Endothelial cell of umbilical vein (primary cell): ENCODE measurements at regions not wholly inside any gene's neighbourhood (a gene's known extent, or its start where the extent isn't known, plus 50 kb on each side); places are given as distances from the start of the nearest gene placed in this dataset.

ENCODE experiments used
- BruUV-seq: library from RNA; stranded (reverse); fragments of 400-500 nt; replicated peaks from 2 replicates; lab custom pipeline; 2021; lab: Mats Ljungman, UMichigan
- CTCF ChIA-PET: fragments of 300-600, 350-600 bp; sonication (Branson Sonifier 250); formaldehyde crosslinking; loops from one replicate; lab custom pipeline; 2021; ENCODE audit warnings: antibody characterized with exemption, inconsistent platforms; lab: Charles Lee
- POLR2A ChIA-PET: fragments of 300-600, 350-600 bp; sonication (Branson Sonifier 250); formaldehyde crosslinking; loops from one replicate; lab custom pipeline; 2021; ENCODE audit warnings: antibody characterized with exemption, inconsistent platforms; lab: Charles Lee
- DNase-seq: peaks from one replicate; pipeline ENCODE4 v3.0.0-alpha.2; 2011; ENCODE audit warnings: low read depth, low spot score
- FAIRE-seq: peaks from 2 replicates; lab custom pipeline; 2011; peaks lifted over from hg19 to GRCh38; lab: Jason Lieb, UNC
- H2AFZ ChIP-seq: 2 replicates; pipeline ENCODE4 v1.6.0; 2012; ENCODE audit warnings: low read depth, low read length, control low read depth, inconsistent platforms
- H3K27ac ChIP-seq: 2 replicates; pipeline ENCODE4 v1.5.1; 2011; ENCODE audit warnings: low read depth, mild to moderate bottlenecking, control low read depth, low read length, moderate library complexity; ENCODE audit not compliant: insufficient read depth
- H3K27me3 ChIP-seq, 2 experiments: 2 replicates each; pipeline versions ENCODE4 v1.6.0 to v1.6.1; 2011; ENCODE audit warnings: low read length in 2 of 2, mixed read lengths in 1 of 2; ENCODE audit not compliant: control insufficient read depth in 2 of 2, insufficient read depth in 2 of 2
- H3K36me3 ChIP-seq, 2 experiments: 2 replicates in 1 of 2; 3 replicates in 1 of 2; pipeline ENCODE4 v1.5.1; 2011; ENCODE audit warnings: low read length in 2 of 2, mild to moderate bottlenecking in 1 of 2, moderate library complexity in 1 of 2; ENCODE audit not compliant: control insufficient read depth in 2 of 2, insufficient read depth in 2 of 2; ENCODE audit errors: extremely low read depth in 1 of 2
- H3K4me1 ChIP-seq: 3 replicates; pipeline ENCODE4 v1.5.1; 2011; ENCODE audit warnings: mild to moderate bottlenecking, low read length; ENCODE audit not compliant: control insufficient read depth, insufficient read depth; ENCODE audit errors: extremely low read depth
- H3K4me2 ChIP-seq: 2 replicates; pipeline ENCODE4 v1.6.1; 2011; ENCODE audit warnings: low read length, control low read depth, mixed read lengths; ENCODE audit not compliant: insufficient read depth
- H3K4me3 ChIP-seq, 3 experiments: fragments of 200-600 bp in 1 of 3; sonication (generic), shearing (Covaris generic) in 1 of 3; replicated peaks in 1 of 3; 2 replicates each; pipeline ENCODE4 v1.5.1; 2011 to 2016; ENCODE audit warnings: control low read depth in 3 of 3, low read length in 3 of 3, mild to moderate bottlenecking in 2 of 3, inconsistent platforms in 1 of 3, low read depth in 1 of 3, moderate library complexity in 1 of 3; ENCODE audit not compliant: insufficient read depth in 1 of 3
- H3K79me2 ChIP-seq: 2 replicates; pipeline ENCODE4 v1.6.0; 2012; ENCODE audit warnings: low read length, inconsistent platforms; ENCODE audit not compliant: control insufficient read depth, insufficient read depth
- H3K9ac ChIP-seq: replicated peaks from 2 replicates; pipeline ENCODE3; 2011; ENCODE audit warnings: low read length, control low read depth; ENCODE audit not compliant: insufficient read depth; ENCODE audit errors: extremely low read depth
- H3K9me1 ChIP-seq: replicated peaks from 3 replicates; pipeline ENCODE4 v1.6.0; 2011; ENCODE audit warnings: mild to moderate bottlenecking, low read length; ENCODE audit not compliant: control insufficient read depth, insufficient read depth; ENCODE audit errors: extremely low read depth
- H3K9me3 ChIP-seq: replicated peaks from 2 replicates; pipeline ENCODE4 v1.5.1; 2012; ENCODE audit warnings: low read length, inconsistent platforms; ENCODE audit not compliant: control insufficient read depth, insufficient read depth
- H4K20me1 ChIP-seq: replicated peaks from 2 replicates; pipeline ENCODE3; 2011; ENCODE audit warnings: mild to moderate bottlenecking, low read length; ENCODE audit not compliant: control insufficient read depth, insufficient read depth; ENCODE audit errors: extremely low read depth
- EZH2 ChIP-seq: IDR thresholded peaks from 2 replicates; pipeline ENCODE4 v1.6.1; 2012; ENCODE audit warnings: borderline replicate concordance, low read depth, mild to moderate bottlenecking, moderate library complexity, low read length, inconsistent platforms; ENCODE audit not compliant: severe bottlenecking
- FOS ChIP-seq: IDR thresholded peaks from 2 replicates; pipeline ENCODE4 v1.6.1; 2011; ENCODE audit warnings: mild to moderate bottlenecking, low read length, moderate library complexity, borderline replicate concordance; ENCODE audit not compliant: insufficient read depth
- GATA2 ChIP-seq: IDR thresholded peaks from 2 replicates; pipeline ENCODE4 v1.7.0; 2011; ENCODE audit warnings: low read depth, mild to moderate bottlenecking, moderate library complexity, mixed read lengths, low read length; ENCODE audit not compliant: insufficient read length, insufficient read depth
- JUN ChIP-seq: IDR thresholded peaks from 2 replicates; pipeline ENCODE4 v1.6.1; 2011; ENCODE audit warnings: borderline replicate concordance, low read depth; ENCODE audit not compliant: insufficient read length, insufficient read depth
- MYC ChIP-seq: IDR thresholded peaks from one replicate; pipeline ENCODE4 v1.6.1; 2011; ENCODE audit warnings: mild to moderate bottlenecking, low read depth, low read length
- POLR2A ChIP-seq: IDR thresholded peaks from 2 replicates; pipeline ENCODE4 v1.6.1; 2012; ENCODE audit warnings: low read depth, mild to moderate bottlenecking, control low read depth, low read length
- POLR2AphosphoS5 ChIP-seq: IDR thresholded peaks from 2 replicates; pipeline ENCODE4 v1.6.1; 2012; ENCODE audit warnings: low read depth, mild to moderate bottlenecking, control low read depth, low read length, moderate library complexity; ENCODE audit not compliant: insufficient read depth
- dilution Hi-C: fragments of 300-500 bp; cut with MboI; formaldehyde crosslinking; loops from one replicate; pipeline ENCODE4 v1.15.0; 2019; ENCODE audit warnings: low sequenced_read_pairs; ENCODE audit not compliant: extremely low pct_ligation_motif_present
- intact Hi-C: fragments of 100-400 bp; cut with micrococcal nuclease; formaldehyde crosslinking; loops from one replicate; pipeline ENCODE4 v1.10.0; 2022
- TF ChIP-seq, protein P1 (sequence below), 2 donors: IDR thresholded peaks; 1 replicate in 1 of 2; 2 replicates in 1 of 2; pipeline ENCODE4 v1.5.1; 2011; ENCODE audit warnings: low read length in 2 of 2, mild to moderate bottlenecking in 2 of 2, moderate library complexity in 2 of 2, control low read depth in 1 of 2, inconsistent platforms in 1 of 2, low read depth in 1 of 2; ENCODE audit not compliant: insufficient read depth in 1 of 2; ENCODE audit errors: extremely low read depth in 1 of 2
- TF ChIP-seq, protein P2 (sequence below): IDR thresholded peaks from 2 replicates; pipeline ENCODE4 v1.6.1; 2011; ENCODE audit not compliant: insufficient read depth, insufficient read length

DNA sequence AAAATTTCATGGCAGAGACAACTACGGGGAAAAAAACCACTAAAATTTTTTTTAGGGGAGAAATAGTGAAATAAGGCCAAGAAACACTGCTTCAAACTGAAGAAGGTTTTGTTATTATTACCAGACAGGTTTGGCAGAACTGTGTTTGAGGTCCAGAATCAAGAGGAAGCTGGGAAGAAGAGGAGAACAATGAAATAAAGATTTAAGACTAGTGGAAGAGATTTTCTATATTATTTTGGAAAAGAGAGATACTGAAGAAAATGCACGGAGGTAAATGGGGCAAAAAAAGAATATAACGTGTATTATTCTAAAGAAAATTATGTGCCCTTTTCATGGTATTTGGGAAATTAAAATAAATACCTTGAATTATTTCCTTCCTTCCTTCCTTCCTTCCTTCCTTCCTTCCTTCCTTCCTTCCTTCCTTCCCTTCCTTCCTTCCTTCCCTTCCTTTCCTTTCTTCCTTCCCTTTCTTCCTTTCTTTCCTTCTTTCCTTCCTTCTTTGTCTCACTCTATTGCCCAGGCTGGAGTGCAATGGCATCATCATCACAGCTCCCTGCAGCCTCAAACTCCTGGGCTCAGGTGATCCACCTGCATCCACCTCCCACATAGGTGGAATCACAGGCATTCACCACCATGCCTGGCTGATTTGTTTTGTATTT lies 124.3 kb downstream of the GJA1 start:
- intact Hi-C loops: no loop called here
- Histone ChIP-seq H3K79me2 (no peaks in the 10 kb centered on the region), H3K4me3 (no peak overlapping the region), H3K9me1 (no peaks in the 10 kb centered on the region), H3K4me2 (no peak overlapping the region), H3K36me3 (no peaks in the 10 kb centered on the region), H4K20me1 (no peaks in the 10 kb centered on the region), H3K4me1 (peaks cover 3% of the 10 kb centered on the region), H3K9ac (no peak overlapping the region), H3K27ac (no peak overlapping the region), H2AFZ (no peak overlapping the region), H3K9me3 (no peaks in the 10 kb centered on the region), H3K27me3 (no peaks in the 10 kb centered on the region)
- FAIRE-seq: no peak
- no peak for DNase-seq
- ChIA-PET POLR2A (no interaction called here), CTCF (interaction anchor here (1.0 to 1.4 kb wide), 2 partner anchors 11 to 290 kb away, joined by 3 to 8 read pairs; no protein-coding TSS in a partner anchor)
- no TSS peak for BruUV-seq
- TF ChIP-seq EZH2: no peak
- TF ChIP-seq, protein P1, sequence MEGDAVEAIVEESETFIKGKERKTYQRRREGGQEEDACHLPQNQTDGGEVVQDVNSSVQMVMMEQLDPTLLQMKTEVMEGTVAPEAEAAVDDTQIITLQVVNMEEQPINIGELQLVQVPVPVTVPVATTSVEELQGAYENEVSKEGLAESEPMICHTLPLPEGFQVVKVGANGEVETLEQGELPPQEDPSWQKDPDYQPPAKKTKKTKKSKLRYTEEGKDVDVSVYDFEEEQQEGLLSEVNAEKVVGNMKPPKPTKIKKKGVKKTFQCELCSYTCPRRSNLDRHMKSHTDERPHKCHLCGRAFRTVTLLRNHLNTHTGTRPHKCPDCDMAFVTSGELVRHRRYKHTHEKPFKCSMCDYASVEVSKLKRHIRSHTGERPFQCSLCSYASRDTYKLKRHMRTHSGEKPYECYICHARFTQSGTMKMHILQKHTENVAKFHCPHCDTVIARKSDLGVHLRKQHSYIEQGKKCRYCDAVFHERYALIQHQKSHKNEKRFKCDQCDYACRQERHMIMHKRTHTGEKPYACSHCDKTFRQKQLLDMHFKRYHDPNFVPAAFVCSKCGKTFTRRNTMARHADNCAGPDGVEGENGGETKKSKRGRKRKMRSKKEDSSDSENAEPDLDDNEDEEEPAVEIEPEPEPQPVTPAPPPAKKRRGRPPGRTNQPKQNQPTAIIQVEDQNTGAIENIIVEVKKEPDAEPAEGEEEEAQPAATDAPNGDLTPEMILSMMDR (IDR thresholded peaks at IDR 0.05; ENCODE audit: extremely low read depth in 1 of 2, insufficient read depth in 1 of 2, low read depth in 1 of 2, low read length in 2 of 2): no peak
- no peak for TF ChIP-seq GATA2
- no peak for TF ChIP-seq FOS
- TF ChIP-seq POLR2A: no peak
- no peak for TF ChIP-seq MYC
- TF ChIP-seq, protein P2, sequence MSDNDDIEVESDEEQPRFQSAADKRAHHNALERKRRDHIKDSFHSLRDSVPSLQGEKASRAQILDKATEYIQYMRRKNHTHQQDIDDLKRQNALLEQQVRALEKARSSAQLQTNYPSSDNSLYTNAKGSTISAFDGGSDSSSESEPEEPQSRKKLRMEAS: no peak
- TF ChIP-seq JUN: no peak
- no peak for TF ChIP-seq POLR2AphosphoS5
- dilution Hi-C loops: no loop called here
